IMR-90 (cell line): ENCODE measurements at regions not wholly inside any gene's neighbourhood (a gene's known extent, or its start where the extent isn't known, plus 50 kb on each side); places are given as distances from the start of the nearest gene placed in this dataset.

Experiments
- ATAC-seq: fragments of 200-7000 bp; cut with Tn5 transposase; 2 replicates; pipeline ENCODE4 v1.9.1; 2020; ENCODE audit warnings: low read depth, mild to moderate bottlenecking, moderate library complexity
- BruUV-seq: library from RNA; stranded (reverse); fragments of 400-500 nt; replicated peaks from 2 replicates; lab custom pipeline; 2021; lab: Mats Ljungman, UMichigan
- CTCF ChIA-PET: fragments of 300-600 bp; formaldehyde crosslinking; extraction: SDS; loops from one replicate; lab custom pipeline; 2021; ENCODE audit warnings: antibody characterized with exemption; lab: Yijun Ruan, JAX
- POLR2A ChIA-PET: fragments of 300-600 bp; sonication (Branson Sonifier 250); formaldehyde crosslinking; loops from one replicate; lab custom pipeline; 2022; ENCODE audit warnings: antibody characterized with exemption; ENCODE audit not compliant: unreplicated experiment; lab: Charles Lee
- DNase-seq: peaks from one replicate; pipeline ENCODE4 v3.0.0; 2013
- H2AFZ ChIP-seq: replicated peaks from 2 replicates; pipeline ENCODE3; 2013; ENCODE audit warnings: low read length, mild to moderate bottlenecking; ENCODE audit not compliant: poor library complexity
- H2AK5ac ChIP-seq: 2 replicates; pipeline ENCODE4 v1.6.1; 2013; ENCODE audit warnings: low read depth, low read length, inconsistent platforms
- H2AK9ac ChIP-seq: replicated peaks from 2 replicates; pipeline ENCODE3; 2013; ENCODE audit warnings: mild to moderate bottlenecking, low read depth, low read length, moderate library complexity; ENCODE audit not compliant: poor library complexity
- H2BK120ac ChIP-seq: 2 replicates; pipeline ENCODE4 v1.6.1; 2013; ENCODE audit warnings: low read depth, low read length, inconsistent platforms
- H2BK15ac ChIP-seq: 3 replicates; pipeline ENCODE4 v1.6.1; 2013; ENCODE audit warnings: low read depth, low read length, inconsistent platforms
- H2BK20ac ChIP-seq: 2 replicates; pipeline ENCODE4 v1.6.1; 2013; ENCODE audit warnings: low read depth, mild to moderate bottlenecking, inconsistent platforms, low read length, moderate library complexity
- H2BK5ac ChIP-seq: 2 replicates; pipeline ENCODE4 v1.6.1; 2013; ENCODE audit warnings: mild to moderate bottlenecking, low read depth, low read length, inconsistent platforms; ENCODE audit not compliant: poor library complexity, severe bottlenecking
- H3K14ac ChIP-seq: replicated peaks from 2 replicates; pipeline ENCODE4 v1.6.1; 2013; ENCODE audit warnings: low read depth, low read length, inconsistent platforms
- H3K18ac ChIP-seq: 2 replicates; pipeline ENCODE4 v1.6.1; 2013; ENCODE audit warnings: low read depth, low read length, control low read depth
- H3K23ac ChIP-seq: 2 replicates; pipeline ENCODE4 v1.6.1; 2013; ENCODE audit warnings: low read depth, low read length, inconsistent platforms
- H3K27ac ChIP-seq: 2 replicates; pipeline ENCODE4 v1.5.1; 2013; ENCODE audit warnings: mild to moderate bottlenecking, control low read depth, low read length; ENCODE audit not compliant: insufficient read depth
- H3K27me3 ChIP-seq: 2 replicates; pipeline ENCODE4 v1.6.1; 2013; ENCODE audit warnings: low read length; ENCODE audit not compliant: control insufficient read depth, insufficient read depth
- H3K36me3 ChIP-seq: 2 replicates; pipeline ENCODE4 v1.6.1; 2013; ENCODE audit warnings: low read length, mixed read lengths; ENCODE audit not compliant: control insufficient read depth, insufficient read depth
- H3K4ac ChIP-seq: 2 replicates; pipeline ENCODE4 v1.6.1; 2013; ENCODE audit warnings: low read depth, low read length, inconsistent platforms
- H3K4me1 ChIP-seq: 2 replicates; pipeline ENCODE4 v1.6.1; 2013; ENCODE audit warnings: low read length, mixed read lengths; ENCODE audit not compliant: control insufficient read depth, insufficient read depth
- H3K4me2 ChIP-seq: 2 replicates; pipeline ENCODE4 v1.6.1; 2013; ENCODE audit warnings: low read depth, mild to moderate bottlenecking, control low read depth, low read length, moderate library complexity
- H3K4me3 ChIP-seq: 2 replicates; pipeline ENCODE4 v1.5.1; 2013; ENCODE audit warnings: low read depth, mild to moderate bottlenecking, control low read depth, low read length, moderate library complexity; ENCODE audit not compliant: insufficient read depth
- H3K56ac ChIP-seq: 2 replicates; pipeline ENCODE4 v1.6.1; 2013; ENCODE audit warnings: low read length, inconsistent platforms; ENCODE audit not compliant: insufficient read depth; ENCODE audit errors: extremely low read depth
- H3K79me1 ChIP-seq, 2 experiments: 2 replicates each; pipeline ENCODE4 v1.6.1; 2013; ENCODE audit warnings: low read length in 2 of 2, inconsistent platforms in 1 of 2, low read depth in 1 of 2
- H3K9ac ChIP-seq: 2 replicates; pipeline ENCODE4 v1.6.1; 2013; ENCODE audit warnings: low read depth, low read length, control low read depth
- H3K9me1 ChIP-seq: 2 replicates; pipeline ENCODE4 v1.6.1; 2013; ENCODE audit warnings: low read length, inconsistent platforms; ENCODE audit not compliant: insufficient read depth
- H3K9me3 ChIP-seq: 2 replicates; pipeline ENCODE4 v1.6.1; 2013; ENCODE audit warnings: low read length; ENCODE audit not compliant: control insufficient read depth, insufficient read depth
- H4K20me1 ChIP-seq: 2 replicates; pipeline ENCODE4 v1.6.1; 2013; ENCODE audit warnings: low read length, inconsistent platforms; ENCODE audit not compliant: insufficient read depth
- H4K5ac ChIP-seq: 2 replicates; pipeline ENCODE4 v1.6.1; 2013; ENCODE audit warnings: mild to moderate bottlenecking, low read depth, low read length, control low read depth
- H4K8ac ChIP-seq, 2 experiments: 2 replicates each; pipeline ENCODE4 v1.6.1; 2013; ENCODE audit warnings: low read depth in 2 of 2, low read length in 2 of 2, control low read depth in 1 of 2, inconsistent platforms in 1 of 2
- H4K91ac ChIP-seq: 2 replicates; pipeline ENCODE4 v1.6.1; 2013; ENCODE audit warnings: low read depth, low read length, inconsistent platforms; ENCODE audit not compliant: insufficient read depth
- CEBPB ChIP-seq: IDR thresholded peaks from 2 replicates; pipeline ENCODE4 v1.6.1; 2012; ENCODE audit warnings: low read depth, low read length, improper control_type of control experiment
- CHD1 ChIP-seq: IDR thresholded peaks from 2 replicates; pipeline ENCODE4 v1.6.1; 2012; ENCODE audit warnings: low read depth, low read length, improper control_type of control experiment
- CTCF ChIP-seq: conservative IDR thresholded peaks from 2 replicates; pipeline ENCODE4 v1.5.1; 2012; ENCODE audit warnings: mild to moderate bottlenecking, low read depth, low read length, improper control_type of control experiment
- ELK1 ChIP-seq: fragments of 150-350 bp; IDR thresholded peaks from 2 replicates; pipeline ENCODE4 v1.6.1; 2016; ENCODE audit warnings: low read depth, mild to moderate bottlenecking, low read length, moderate library complexity, borderline replicate concordance
- FOS ChIP-seq: fragments of 150-350 bp; IDR thresholded peaks from 2 replicates; pipeline ENCODE4 v1.6.1; 2016; ENCODE audit warnings: low read depth, low read length
- MAFK ChIP-seq: IDR thresholded peaks from 2 replicates; pipeline ENCODE4 v1.6.1; 2012; ENCODE audit warnings: low read depth, low read length, improper control_type of control experiment
- MAZ ChIP-seq: IDR thresholded peaks from 2 replicates; pipeline ENCODE4 v1.6.1; 2012; ENCODE audit warnings: low read depth, mild to moderate bottlenecking, low read length, improper control_type of control experiment, moderate library complexity, borderline replicate concordance
- MXI1 ChIP-seq: IDR thresholded peaks from 2 replicates; pipeline ENCODE4 v1.6.1; 2012; ENCODE audit warnings: low read depth, mild to moderate bottlenecking, low read length, moderate library complexity, borderline replicate concordance
- POLR2A ChIP-seq: IDR thresholded peaks from 2 replicates; pipeline ENCODE4 v1.6.1; 2012; ENCODE audit warnings: mild to moderate bottlenecking, low read depth, low read length
- RAD21 ChIP-seq: IDR thresholded peaks from 2 replicates; pipeline ENCODE4 v1.6.1; 2012; ENCODE audit warnings: low read length, improper control_type of control experiment
- RCOR1 ChIP-seq: IDR thresholded peaks from 2 replicates; pipeline ENCODE4 v1.6.1; 2012; ENCODE audit warnings: mild to moderate bottlenecking, low read length, improper control_type of control experiment; ENCODE audit not compliant: insufficient replicate concordance
- RFX5 ChIP-seq: IDR thresholded peaks from 2 replicates; pipeline ENCODE4 v1.8.0; 2012; ENCODE audit warnings: low read depth, mild to moderate bottlenecking, low read length, moderate library complexity
- SMC3 ChIP-seq: fragments of 150-350 bp; IDR thresholded peaks from 2 replicates; pipeline ENCODE4 v1.6.1; 2016; ENCODE audit warnings: low read depth, mild to moderate bottlenecking, antibody characterized with exemption, low read length, moderate library complexity
- WGBS, 2 experiments: methylation state at CpG; one replicate each; pipeline versions ENCODE4 v1.1.5 to v1.1.7; 2013; ENCODE audit warnings: missing lambda C conversion rate in 2 of 2; ENCODE audit not compliant: insufficient read length in 1 of 2; ENCODE audit errors: extremely low coverage in 2 of 2; 5-methylcytosine and 5-hydroxymethylcytosine counted together
- dilution Hi-C: fragments of 300-500 bp; cut with HindIII; formaldehyde crosslinking; loops from one replicate; pipeline ENCODE4 v1.14.3; 2018; ENCODE audit warnings: low sequenced_read_pairs; ENCODE audit not compliant: unreplicated experiment
- in situ Hi-C: fragments of 300-500 bp; cut with MboI; formaldehyde crosslinking; loops from 3 replicates; pipeline ENCODE4 v1.14.3; 2019; ENCODE audit warnings: low sequenced_read_pairs, inconsistent platforms, mixed read lengths
- intact Hi-C: fragments of 100-400 bp; cut with micrococcal nuclease; formaldehyde crosslinking; loops from 2 replicates; pipeline ENCODE4 v1.10.0; 2022

GRCh38 chr18:46415532-46416252 is 241.3 kb downstream of the LOXHD1 start:
- Histone ChIP-seq H3K4me2 (no peak overlapping the region), H3K14ac (no peak overlapping the region), H2BK20ac (no peak overlapping the region), H3K4me1 (no peaks in the 10 kb centered on the region; the same call in 1 of the 2 replicates), H3K9me3 (no peaks in the 10 kb centered on the region), H3K27ac (no peak overlapping the region), H2AK5ac (no peak overlapping the region), H2BK120ac (no peak overlapping the region), H4K5ac (no peak overlapping the region), H3K18ac (no peak overlapping the region), H2AK9ac (no peak overlapping the region), H4K8ac (no peak overlapping the region), H2AFZ (no peak overlapping the region), H3K4ac (no peak overlapping the region), H2BK15ac (no peak overlapping the region), H3K9me1 (0 out of 2 replicates have a peak, but pooled peaks cover 3% of the 10 kb centered on the region), H2BK5ac (no peak overlapping the region), H3K4me3 (no peak overlapping the region), H3K23ac (no peak overlapping the region), H3K9ac (no peak overlapping the region), H3K36me3 (no peaks in the 10 kb centered on the region), H3K27me3 (peaks cover 5% of the 10 kb centered on the region; the same call in 1 of the 2 replicates), H3K56ac (no peak overlapping the region), H4K20me1 (no peaks in the 10 kb centered on the region), H3K79me1 (no peaks in the 10 kb centered on the region), H4K91ac (no peak overlapping the region)
- CTCF ChIA-PET: no interaction called here
- POLR2A ChIA-PET: no interaction called here
- no peak for DNase-seq
- dilution Hi-C loops: no loop called here
- BruUV-seq: no TSS peak
- no peak for TF ChIP-seq MAZ
- no peak for TF ChIP-seq FOS
- TF ChIP-seq CHD1: no peak
- no peak for TF ChIP-seq RFX5
- no peak for TF ChIP-seq CEBPB
- no peak for TF ChIP-seq RAD21
- TF ChIP-seq POLR2A: no peak
- TF ChIP-seq MAFK: no peak
- no peak for TF ChIP-seq RCOR1
- TF ChIP-seq CTCF: no peak
- no peak for TF ChIP-seq SMC3
- no peak for TF ChIP-seq MXI1
- no peak for TF ChIP-seq ELK1
- intact Hi-C loops: no loop called here
- no peak for ATAC-seq
- in situ Hi-C loops: no loop called here
- 40% methylated on average over 1 of the region's 4 CpGs; no CpG with 5 or more reads in 1 of the 2 experiments for WGBS, 2 experiments
